HG03439 (cell line): ENCODE measurements at regions not wholly inside any gene's neighbourhood (a gene's known extent, or its start where the extent isn't known, plus 50 kb on each side); places are given as distances from the start of the nearest gene placed in this dataset.

Experiments
- ATAC-seq: cut with Tn5 transposase; IDR thresholded peaks from one replicate; pipeline ENCODE4 v1.9.1; 2021; ENCODE audit warnings: mild to moderate bottlenecking, moderate library complexity; ENCODE audit not compliant: unreplicated experiment

DNA sequence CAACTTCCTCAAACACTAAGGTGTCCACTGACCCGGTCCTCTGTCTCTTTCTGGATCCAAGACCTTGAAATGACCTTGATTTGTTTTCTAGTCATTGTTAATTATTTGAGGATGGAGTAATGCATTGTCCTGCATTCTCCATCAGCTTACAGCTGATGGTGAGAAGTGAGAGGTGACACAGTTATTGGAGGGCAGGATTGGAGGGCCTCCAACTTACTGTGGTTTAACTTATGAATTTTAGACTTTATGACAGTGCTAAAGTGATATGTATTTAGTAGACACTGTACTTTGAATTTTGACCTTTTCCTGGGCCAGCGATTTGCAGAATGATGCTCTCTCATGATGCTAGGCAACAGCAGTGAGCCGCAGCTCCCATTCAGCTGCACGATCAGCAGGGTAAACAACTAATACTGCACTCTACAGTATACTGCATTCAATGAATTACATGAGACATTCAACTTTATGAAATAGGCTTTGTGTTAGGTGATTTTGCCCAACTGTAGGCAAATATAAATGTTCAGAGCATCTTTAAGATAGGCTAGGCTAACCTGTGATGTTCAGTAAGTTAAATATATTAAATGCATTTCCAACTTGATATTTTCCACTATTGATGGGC lies 200.0 kb upstream of the MEX3C start:
- no peak for ATAC-seq

DNA sequence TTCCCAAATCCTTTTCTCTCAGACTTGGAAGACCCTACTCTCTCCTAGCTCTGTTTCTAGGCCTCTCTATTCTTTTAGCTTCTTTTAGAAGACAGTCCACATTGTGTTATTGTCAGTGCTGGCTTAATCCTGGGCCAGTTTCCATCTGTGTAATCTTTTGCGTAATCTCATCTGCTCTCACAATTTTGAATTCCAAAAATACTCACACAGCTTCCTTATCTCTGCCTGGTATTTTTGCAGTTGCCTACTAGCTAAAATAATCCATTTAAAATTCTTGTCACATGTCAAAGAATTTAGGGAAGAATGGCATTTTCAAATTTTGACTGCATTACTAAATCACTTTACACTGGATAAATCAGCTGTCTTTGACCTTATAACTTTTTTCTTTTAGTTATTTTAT lies 200.6 kb upstream of the MEX3C start:
- ATAC-seq = no peak

DNA sequence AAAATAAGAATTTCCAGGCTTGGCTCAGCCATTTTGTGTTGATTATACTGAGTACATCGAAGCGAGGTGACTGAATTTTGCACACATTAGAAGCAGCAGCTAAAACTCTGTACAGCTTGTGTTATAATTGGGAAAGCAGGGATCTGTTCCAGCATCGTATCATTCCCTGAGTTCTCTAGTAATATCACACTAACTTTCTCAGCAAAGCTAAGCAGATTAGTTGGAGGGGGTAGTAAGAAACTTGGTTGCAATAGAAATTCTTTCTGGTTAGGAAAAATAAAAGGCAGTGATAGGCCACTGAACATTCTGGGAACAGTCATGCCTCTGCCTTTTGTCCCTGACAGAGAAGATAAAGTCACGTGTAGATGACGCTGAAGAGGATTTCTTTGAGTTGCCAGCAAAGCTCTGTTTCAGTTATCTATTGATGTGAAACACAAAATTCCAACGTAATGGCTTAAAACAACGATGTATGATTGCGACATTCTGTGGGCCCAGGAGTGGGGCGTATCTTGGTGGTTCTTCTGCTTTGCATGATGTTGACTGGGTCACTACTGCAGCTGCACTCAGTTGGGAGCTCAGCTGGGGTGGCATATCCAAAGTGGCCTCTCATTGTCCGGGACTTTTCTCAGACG lies 202.1 kb upstream of the MEX3C start:
- ATAC-seq = no peak

DNA sequence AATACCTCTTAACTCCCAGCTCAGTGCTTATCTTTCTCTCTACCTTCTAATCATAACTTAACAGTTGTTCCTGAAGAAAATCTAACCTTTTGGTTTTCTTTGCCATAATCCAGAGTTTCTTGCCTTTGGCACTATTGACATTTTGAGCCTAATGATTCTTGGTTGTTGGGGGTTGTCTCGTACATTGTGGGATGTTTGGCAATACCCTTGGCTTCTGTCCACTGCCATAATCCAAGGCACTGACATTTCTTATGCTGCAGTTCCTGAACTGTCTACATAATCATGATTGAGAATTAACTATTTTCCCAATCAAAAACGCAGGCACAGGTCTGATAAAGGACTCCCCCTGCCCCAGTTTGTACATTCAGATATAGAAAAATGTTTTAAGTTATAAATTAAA lies 203.2 kb upstream of the MEX3C start:
- no peak for ATAC-seq

DNA sequence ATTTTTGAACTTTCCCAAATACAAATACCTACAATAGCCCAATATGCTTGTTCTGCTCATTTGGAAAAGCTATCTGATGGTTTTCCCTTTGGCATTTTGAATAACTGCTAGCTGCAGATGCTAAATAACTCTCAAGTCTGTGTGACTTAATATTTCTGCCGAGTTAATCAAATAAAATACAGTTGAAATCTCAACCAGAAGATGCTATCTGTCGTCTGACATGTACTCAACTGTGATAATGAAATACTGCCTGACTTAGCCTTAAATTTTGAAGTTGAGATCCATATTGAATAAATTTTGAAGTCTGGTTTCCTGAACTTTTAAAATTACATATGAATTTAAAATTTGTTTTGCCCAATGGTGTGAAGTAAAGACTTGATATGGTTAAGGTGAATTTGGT lies 204.4 kb upstream of the MEX3C start:
- ATAC-seq = no peak

DNA sequence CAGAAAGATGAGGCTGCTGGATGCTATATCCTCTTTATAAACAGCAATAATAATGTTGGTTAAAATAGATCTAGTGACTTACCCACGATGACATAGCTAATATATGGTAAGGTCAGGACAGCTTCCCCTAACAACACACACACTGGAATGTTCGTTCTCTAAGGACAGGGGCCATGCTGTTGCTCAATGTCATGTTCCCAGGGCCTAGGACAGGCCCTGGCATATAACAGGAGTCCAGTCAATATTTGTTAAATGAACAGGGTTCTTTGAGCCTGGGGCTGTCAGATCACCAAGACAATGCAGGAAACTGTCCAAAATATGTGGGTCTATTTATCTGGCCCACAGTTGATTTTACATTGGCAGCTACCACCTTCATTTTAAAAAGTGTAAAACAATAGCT lies 207.1 kb upstream of the MEX3C start:
- no peak for ATAC-seq

DNA sequence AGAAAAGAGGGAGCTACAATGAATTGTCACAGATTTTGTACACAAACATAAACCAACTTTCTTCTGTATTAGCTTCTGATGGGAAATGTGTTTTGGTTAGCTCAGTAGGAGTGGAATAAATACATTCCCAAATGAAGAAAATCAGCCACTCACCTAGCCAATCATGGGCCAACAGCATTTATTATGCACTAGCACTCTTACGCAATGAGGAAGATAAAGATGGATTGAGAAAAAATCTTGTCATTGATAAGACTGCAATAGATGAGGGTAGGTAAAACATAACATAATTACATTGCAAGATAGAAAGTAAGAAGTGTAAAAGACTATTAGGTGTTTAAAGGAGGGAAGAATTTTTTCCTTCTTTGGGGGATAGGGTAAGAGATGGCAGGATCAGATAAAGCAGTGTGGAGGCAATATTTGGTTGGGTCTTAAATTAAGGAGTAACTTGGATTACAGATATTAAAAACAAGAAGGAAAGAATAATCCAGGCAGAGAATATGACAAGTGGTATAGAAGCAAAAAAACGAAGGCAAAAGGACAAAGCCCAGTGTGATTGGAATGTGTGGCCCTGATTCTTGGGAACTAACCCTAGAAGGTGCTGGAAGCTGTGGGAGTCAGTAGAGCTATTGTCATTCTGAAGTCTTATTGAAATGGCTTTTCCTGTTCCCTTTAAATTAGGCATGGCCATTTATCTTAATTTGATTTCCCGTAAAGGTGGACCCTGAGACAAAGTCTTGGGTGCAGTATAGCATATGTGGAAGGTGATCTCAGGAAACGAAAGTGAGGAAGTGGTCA lies 208.4 kb upstream of the MEX3C start:
- no peak for ATAC-seq

DNA sequence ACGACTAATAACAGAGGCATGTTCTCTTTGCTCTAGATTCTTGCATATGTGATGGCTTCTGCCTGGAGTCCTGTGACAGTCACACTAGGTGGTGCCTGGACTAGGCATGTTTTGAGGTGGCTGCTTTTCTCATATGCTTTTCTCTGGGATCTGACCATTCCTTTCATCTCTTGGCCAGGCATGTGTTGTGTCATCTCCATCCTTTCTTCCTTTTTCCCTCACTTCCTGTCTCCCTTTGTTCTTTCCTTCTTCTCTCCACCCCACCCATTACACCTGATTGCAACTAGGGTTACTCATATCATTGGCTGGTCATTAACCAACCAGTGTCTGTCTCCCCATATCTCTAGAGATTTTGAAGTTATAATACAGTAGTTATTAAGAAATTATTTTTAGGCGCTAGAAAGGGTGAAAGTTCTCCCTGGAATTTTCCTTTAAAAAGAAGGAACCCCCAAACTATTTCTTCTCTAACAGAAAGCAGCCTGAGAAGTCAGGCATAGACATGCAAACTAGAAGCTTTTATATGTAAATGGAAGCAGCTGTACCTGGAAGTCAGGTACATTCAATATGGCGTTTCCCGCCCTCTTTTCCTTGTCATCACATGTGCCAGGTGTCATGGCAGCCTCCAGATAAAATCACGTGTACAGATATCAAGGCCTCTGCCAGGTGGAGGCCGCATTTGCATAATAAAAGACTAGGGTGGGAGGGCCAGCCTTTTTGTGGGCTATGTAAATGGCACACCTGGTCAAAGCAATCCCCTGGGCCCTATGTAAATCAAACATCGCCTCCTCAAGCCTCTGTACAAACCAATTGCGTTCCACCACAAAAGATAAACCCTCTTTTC lies 220.4 kb upstream of the MEX3C start:
- no peak for ATAC-seq

DNA sequence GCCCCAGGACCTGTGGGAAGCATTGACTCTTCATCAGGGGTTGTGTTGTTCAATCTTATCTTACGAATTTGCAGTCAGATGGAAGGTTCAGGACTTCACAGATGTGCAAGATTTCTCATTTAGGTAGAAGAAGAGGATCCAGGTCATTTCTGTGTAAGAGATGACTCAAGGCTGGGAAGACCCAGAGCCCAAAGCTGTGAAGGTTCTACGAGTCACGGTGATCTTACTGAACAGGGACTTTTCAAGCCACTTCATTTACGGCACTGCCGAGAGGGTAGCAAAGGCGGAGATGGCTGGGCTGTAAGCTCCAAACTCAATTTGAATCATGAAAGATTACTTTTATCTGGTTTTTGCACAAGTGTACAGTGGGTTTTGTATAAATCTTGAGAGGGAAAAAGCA lies 228.0 kb upstream of the MEX3C start:
- peak; percentile 82 for ATAC-seq

DNA sequence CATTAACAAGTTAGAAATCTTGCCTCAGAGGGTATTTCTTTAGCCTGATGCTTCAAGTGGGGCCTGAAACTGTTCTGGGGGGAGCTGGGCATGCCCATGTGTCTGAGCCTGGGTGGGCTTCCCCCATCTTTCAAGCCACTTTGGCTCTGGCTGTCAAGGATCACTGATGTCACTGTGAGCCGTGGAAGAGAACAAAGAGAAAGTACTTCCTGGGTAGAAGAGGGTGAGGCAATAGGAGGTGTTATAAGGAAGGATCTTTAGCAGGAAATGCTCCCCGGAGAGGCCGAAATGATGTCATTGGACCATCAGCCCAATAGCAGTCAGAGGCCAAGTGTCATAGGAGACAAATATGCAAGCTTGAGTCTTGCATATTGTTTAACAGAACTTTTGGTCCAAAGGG lies 228.4 kb upstream of the MEX3C start:
- peak; percentile 43 for ATAC-seq

DNA sequence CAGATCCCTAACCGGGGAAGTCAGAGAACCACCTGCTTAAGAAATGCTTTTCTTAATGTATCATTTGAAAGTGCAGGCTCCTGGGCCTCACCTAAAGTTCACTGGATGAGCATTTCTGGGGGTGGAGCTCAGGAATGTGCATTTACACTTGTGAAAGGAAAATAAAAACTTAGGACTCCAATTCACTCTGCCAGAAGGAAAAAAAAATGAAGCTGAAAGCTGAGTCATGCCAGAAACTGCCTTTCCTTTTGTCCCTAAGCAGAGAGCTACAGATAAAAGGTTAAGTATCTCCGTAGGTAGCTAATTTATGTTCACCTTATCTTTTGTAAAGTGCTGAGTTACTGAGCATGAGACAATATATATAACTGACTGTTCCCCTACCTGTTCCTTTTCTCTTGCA lies 229.5 kb upstream of the MEX3C start:
- ATAC-seq = no peak

DNA sequence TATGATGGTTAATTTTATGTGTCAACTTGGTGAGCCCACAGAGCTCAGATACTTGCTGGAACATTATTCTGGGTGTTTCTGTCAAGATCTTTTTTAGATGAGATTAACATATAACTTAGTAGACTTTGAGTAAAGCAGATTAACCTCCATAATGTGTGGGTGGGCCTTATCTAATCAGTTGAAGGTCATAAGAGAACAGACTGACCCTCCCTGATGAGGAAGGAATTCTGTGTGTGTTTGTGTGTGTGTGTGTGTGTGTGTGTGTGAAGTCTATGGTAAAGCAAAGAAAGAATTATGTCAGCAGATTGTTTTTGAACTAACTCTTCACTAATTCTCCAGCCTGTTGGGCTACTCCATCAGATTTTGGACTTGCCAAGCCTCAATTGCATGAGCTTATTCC lies 232.2 kb upstream of the MEX3C start:
- ATAC-seq = no peak

DNA sequence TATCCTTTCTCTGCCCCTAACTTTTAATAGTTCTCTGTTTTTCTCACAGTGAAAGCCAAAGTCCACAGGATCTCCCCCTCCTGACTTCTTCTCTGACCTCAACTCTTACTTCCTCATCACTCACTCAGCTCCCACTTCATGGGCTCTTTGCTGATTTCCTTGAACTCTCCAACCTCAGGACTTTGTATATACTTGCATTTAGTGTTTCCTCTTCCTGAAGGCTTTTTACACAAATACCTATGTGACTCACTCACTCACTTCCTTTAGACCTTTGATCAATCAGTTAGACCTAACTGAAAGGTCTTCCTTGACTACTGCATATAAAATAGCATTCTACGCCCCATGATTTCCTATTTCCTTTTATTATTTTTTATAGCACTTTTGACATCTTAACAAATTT lies 233.1 kb upstream of the MEX3C start:
- no peak for ATAC-seq

DNA sequence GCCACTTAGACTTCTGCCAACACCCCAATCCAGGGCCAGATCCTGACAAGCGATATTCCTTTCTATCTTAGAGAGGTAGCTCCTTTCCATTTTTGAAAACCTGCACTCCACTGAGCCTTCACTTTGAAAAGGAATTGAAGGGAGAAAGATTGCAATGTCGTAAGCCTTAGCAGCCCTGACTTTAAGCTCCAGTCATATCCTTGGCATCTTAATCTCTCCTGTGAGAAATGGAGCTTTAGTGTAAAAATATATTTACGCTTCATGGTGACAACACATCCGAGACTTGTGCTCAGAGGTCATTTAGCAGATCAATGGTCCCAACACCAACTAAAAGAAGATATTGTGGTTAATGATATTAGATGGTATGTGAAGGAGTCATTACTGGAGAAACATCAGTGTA lies 235.8 kb upstream of the MEX3C start:
- no peak for ATAC-seq

DNA sequence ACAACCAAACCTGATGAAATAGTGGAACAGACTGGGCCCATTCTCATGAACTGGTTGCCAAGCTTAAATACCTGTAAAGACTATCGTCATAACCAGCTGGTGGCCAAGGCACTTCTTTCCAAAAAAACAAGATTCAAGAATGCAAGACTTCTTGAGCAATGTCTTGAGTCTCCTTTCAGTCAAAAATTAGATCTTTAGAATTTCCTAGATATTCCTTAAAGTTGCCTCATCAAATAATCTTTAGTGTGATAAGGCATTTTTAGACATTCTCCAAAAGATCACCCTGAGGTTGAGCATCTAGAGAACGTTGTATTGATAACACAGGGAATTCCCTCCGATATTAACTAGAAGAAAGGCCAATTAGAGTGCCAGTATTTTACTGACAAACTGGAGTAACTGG lies 236.4 kb upstream of the MEX3C start:
- ATAC-seq = no peak

DNA sequence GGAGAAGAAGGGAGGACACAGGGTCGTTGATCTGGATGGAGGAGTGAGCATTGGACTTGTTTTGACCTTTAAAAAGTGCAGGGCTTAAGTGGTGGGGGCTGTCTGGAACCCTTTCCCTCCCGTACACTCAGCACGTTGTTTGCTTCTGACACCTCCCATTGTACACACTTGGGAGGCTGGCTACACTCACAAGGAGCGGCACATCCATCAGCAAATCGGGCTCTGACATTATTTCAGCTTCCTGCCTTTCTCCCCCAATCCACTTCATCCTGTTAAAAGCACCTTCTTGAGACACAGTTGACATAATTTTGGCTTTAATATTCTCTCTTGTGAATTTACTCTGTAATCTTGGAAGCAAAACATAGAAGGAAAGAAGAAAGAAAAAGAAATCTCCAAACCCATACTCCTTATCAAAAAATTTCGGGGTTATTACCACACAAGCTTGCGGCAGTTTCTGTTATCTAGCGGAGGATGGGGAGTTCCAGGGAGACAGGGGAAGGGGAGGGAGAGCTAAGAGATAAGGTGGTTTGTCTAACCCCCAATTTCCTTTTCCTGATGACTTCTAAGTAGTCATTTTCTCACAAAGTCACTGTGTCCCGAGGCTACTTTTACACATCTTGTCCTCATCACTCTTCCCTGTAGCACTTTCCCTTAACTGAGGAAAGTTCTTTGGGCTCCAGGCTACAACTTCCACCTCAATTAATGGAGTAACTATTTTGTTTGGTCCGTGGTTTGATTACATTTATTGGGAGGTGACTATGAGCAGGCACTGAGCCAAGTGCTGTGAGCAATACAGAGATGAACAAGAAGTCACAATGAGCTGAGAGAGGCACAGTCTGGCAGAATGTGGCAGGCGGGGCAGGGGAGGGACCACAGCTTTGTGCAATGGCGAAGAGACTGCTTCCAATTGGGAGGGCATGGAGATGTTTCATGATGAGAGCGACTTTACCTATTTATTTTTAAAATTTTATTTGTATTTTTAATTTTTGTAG lies 240.1 kb upstream of the MEX3C start:
- no peak for ATAC-seq

DNA sequence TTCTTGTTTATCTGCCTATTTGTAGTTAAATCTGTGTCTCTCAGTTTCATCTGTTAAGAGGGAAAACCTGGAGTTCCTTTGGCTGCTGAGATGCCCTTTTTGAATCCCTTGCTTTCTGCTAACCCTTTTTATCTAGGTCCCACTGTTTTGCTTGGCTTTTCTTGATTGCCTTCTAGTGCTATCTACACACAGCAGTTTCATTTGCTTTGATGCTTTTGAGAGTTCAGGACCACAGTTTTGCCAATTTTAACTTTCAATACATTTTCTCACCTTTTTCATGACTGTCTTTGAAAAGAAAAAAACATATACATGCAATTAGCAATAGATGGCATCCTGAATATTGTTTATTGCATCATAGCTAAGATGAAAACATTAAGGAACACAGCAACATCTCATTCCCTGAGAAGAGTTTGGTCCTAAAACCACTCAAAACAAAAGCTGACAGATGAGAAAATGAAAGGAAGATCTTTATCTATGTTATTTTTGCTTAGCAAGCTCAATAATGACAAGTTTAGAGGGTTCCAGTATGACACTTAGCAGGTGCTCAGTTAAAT lies 241.4 kb upstream of the MEX3C start:
- no peak for ATAC-seq

DNA sequence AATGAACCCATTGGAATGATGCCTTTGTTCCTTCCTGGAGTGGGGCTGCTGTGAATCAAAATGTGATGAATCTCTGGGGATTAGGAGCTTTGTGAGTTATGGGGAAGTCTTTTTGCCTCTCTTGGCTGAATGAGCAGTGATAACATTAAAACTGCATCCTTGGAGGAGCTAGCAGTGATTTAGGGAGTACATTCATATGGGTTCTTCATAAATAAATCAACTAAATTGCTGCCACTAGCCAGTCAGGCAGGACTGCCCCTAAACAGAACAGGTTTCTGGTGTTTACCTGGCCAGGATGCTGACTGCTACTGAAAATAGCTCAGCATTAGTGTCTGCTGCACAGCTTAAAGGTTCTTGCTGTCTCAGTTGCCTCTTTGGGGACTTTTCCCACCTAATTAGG lies 244.5 kb upstream of the MEX3C start:
- ATAC-seq = no peak

DNA sequence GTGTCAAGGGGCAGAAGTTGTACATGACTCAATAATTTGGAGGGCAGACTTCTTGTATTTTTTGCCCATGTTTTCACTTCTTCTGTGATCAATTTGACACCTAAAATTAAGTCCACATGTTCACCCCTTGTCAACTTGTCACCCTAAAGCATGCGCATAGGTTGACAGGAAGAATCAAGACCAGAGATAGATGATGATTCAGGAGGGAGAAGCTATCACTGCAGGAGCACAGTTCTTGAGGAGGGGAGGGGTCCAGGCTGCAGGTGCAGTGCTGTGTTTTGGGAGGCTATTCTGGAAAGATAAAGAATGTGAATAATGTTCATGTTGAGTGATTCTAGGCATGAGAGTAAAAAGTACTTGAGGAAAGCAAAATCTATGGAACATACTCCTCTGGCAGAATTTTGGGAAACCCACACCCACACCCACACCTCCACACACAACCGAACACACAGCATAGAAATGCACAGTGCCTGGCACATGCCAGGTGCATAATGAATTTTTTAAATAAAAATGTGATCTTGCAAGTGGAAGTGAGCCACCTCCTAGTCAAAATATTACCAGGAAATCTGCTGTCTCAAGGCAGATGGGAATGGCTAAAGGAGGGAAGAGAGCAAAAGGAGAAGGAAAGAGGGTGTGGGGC lies 249.2 kb upstream of the MEX3C start:
- ATAC-seq = no peak
